HEK293 (cell line): ENCODE measurements at regions not wholly inside any gene's neighbourhood (a gene's known extent, or its start where the extent isn't known, plus 50 kb on each side); places are given as distances from the start of the nearest gene placed in this dataset.
"Not testable (repeated sequence)": the region's sequence is repeated elsewhere in the genome, so short reads cannot be mapped to it uniquely, and the experiment has no call there.

ENCODE experiments used
- CTCF ChIA-PET: fragments of 350-600 bp; formaldehyde crosslinking; extraction: SDS; loops from one replicate; lab custom pipeline; 2021; ENCODE audit warnings: antibody characterized with exemption; lab: Yijun Ruan, JAX
- POLR2A ChIA-PET: fragments of 300-600 bp; formaldehyde crosslinking; extraction: SDS; loops from one replicate; lab custom pipeline; 2020; ENCODE audit warnings: antibody characterized with exemption, inconsistent platforms; lab: Yijun Ruan, JAX
- H3K27ac ChIP-seq: fragments of 200-500 bp; sonication (Bioruptor generic); 2 replicates; pipeline ENCODE4 v1.5.1; 2014; ENCODE audit warnings: low read depth, low read length, control low read depth, inconsistent platforms; ENCODE audit errors: extremely low read depth
- H3K36me3 ChIP-seq, 2 experiments: fragments of 200-500 bp in 1 of 2; sonication (Bioruptor generic) in 1 of 2; 1 replicate in 1 of 2; 2 replicates in 1 of 2; pipeline ENCODE4 v1.5.1; 2014 to 2017; ENCODE audit warnings: inconsistent platforms in 2 of 2, low read length in 2 of 2; ENCODE audit not compliant: control insufficient read depth in 2 of 2, insufficient read depth in 1 of 2
- H3K4me1 ChIP-seq: fragments of 200-500 bp; sonication (Bioruptor generic); 2 replicates; pipeline ENCODE4 v1.5.1; 2014; ENCODE audit warnings: mild to moderate bottlenecking, low read length, inconsistent platforms; ENCODE audit not compliant: control insufficient read depth, insufficient read depth
- H3K4me3 ChIP-seq: 2 replicates; pipeline ENCODE4 v1.5.1; 2011; ENCODE audit warnings: low read depth, mild to moderate bottlenecking, control low read depth, low read length, moderate library complexity
- H3K9me3 ChIP-seq: fragments of 200-500 bp; sonication (Bioruptor generic); 2 replicates; pipeline ENCODE4 v1.5.1; 2014; ENCODE audit warnings: low read depth, low read length, inconsistent platforms; ENCODE audit not compliant: control insufficient read depth, insufficient read depth

DNA sequence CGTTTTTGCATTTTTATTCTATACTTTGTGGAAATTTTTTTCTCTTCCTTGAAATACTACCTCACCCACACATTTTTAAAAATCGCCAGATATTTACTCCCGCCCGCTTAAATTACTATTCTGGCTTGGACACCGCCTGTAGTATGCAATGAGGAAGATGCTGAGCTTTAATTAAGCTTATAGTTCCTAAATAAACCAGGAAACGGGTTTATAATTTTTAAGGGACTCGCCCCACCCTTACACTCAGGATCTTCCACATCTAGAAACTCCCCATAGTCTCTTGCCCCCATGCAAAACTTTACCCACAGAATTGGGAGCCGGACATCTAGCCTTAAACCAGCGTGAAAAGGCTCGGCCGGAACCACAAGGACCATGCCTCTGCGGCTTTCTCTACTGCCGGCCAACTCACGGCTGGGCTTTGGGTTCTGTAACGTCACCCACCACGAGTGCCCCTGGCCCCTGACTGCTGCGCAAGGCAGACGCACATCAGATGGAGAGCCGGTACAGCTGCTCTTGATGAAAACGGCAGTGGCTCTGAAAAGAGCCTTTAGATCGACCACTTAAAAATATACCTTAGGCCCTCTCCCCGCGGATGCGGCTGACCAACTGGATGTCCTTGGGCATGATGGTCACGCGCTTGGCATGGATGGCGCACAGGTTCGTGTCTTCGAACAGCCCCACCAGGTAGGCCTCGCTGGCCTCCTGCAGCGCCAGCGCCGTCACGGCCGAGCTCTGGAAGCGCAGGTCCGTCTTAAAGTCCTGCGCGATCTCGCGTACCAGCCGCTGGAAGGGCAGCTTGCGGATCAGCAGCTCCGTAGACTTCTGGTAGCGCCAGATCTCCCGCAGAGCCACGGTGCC lies 66.3 kb downstream of the FAM72B start:
- H3K27ac ChIP-seq, H3K4me1 ChIP-seq, H3K36me3 ChIP-seq, POLR2A ChIA-PET, CTCF ChIA-PET, H3K9me3 ChIP-seq: not testable (repeated sequence)
- H3K4me3 ChIP-seq: peak overlapping the region; percentile 30
